ENCODE measurements at regions not wholly inside any gene's neighbourhood (a gene's known extent, or its start where the extent isn't known, plus 50 kb on each side); places are given as distances from the start of the nearest gene placed in this dataset.
"Not testable (repeated sequence)": the region's sequence is repeated elsewhere in the genome, so short reads cannot be mapped to it uniquely, and the experiment has no call there.

GRCh38 chr3:16711691-16712090 lies 106.5 kb upstream of the DAZL start:
- not testable (repeated sequence) for DNase-seq

- DNase-seq, result no peak
These were observed 110.1 kb upstream of the DAZL start for GRCh38 chr3:16715281-16715680.

- DNase-seq, result no peak
These were observed 114.2 kb upstream of the DAZL start for GRCh38 chr3:16719426-16719825.

- no peak for DNase-seq
These were observed 115.2 kb upstream of the DAZL start for GRCh38 chr3:16720367-16720940.

GRCh38 chr3:16721494-16721893 lies 116.3 kb upstream of the DAZL start:
- no peak for DNase-seq

GRCh38 chr3:16723978-16724377 lies 118.8 kb upstream of the DAZL start:
- DNase-seq, result no peak

GRCh38 chr3:16724487-16724886 lies 119.3 kb upstream of the DAZL start:
- DNase-seq, result no peak

- DNase-seq, result no peak
These were observed 120.7 kb upstream of the DAZL start for GRCh38 chr3:16725972-16726371.

GRCh38 chr3:16728770-16729745 lies 123.8 kb upstream of the DAZL start:
- DNase-seq, result peak; percentile 19

GRCh38 chr3:16738451-16738850 lies 133.2 kb upstream of the DAZL start:
- no peak for DNase-seq

GRCh38 chr3:16739541-16740105 lies 134.4 kb upstream of the DAZL start:
- no peak for DNase-seq

GRCh38 chr3:16740515-16740914 lies 135.3 kb upstream of the DAZL start:
- DNase-seq, result no peak

- no peak for DNase-seq
These were observed 136.0 kb upstream of the DAZL start for GRCh38 chr3:16741103-16741758.

- DNase-seq, result no peak
These were observed 136.7 kb upstream of the DAZL start for GRCh38 chr3:16741890-16742289.

GRCh38 chr3:16743276-16743675 lies 138.1 kb upstream of the DAZL start:
- no peak for DNase-seq

GRCh38 chr3:16759227-16759903 lies 125.4 kb upstream of the PLCL2 start:
- DNase-seq, result no peak

- no peak for DNase-seq
These were observed 123.2 kb upstream of the PLCL2 start for GRCh38 chr3:16761571-16761970.

- no peak for DNase-seq
These were observed 119.1 kb upstream of the PLCL2 start for GRCh38 chr3:16765661-16766060.

- no peak for DNase-seq
These were observed 117.7 kb upstream of the PLCL2 start for GRCh38 chr3:16767006-16767405.

- no peak for DNase-seq
These were observed 116.7 kb upstream of the PLCL2 start for GRCh38 chr3:16768014-16768413.

- DNase-seq, result no peak
These were observed 115.8 kb upstream of the PLCL2 start for GRCh38 chr3:16768956-16769355.

GRCh38 chr3:16769525-16769924 lies 115.2 kb upstream of the PLCL2 start:
- no peak for DNase-seq

GRCh38 chr3:16770021-16770420 lies 114.7 kb upstream of the PLCL2 start:
- DNase-seq, result no peak

Measured in NCI-H446 treated with DMSO at 0.1 percent for 48 hours (cell line).